ENCODE measurements at regions not wholly inside any gene's neighbourhood (a gene's known extent, or its start where the extent isn't known, plus 50 kb on each side); places are given as distances from the start of the nearest gene placed in this dataset.
"Not testable (repeated sequence)": the region's sequence is repeated elsewhere in the genome, so short reads cannot be mapped to it uniquely, and the experiment has no call there.

DNA sequence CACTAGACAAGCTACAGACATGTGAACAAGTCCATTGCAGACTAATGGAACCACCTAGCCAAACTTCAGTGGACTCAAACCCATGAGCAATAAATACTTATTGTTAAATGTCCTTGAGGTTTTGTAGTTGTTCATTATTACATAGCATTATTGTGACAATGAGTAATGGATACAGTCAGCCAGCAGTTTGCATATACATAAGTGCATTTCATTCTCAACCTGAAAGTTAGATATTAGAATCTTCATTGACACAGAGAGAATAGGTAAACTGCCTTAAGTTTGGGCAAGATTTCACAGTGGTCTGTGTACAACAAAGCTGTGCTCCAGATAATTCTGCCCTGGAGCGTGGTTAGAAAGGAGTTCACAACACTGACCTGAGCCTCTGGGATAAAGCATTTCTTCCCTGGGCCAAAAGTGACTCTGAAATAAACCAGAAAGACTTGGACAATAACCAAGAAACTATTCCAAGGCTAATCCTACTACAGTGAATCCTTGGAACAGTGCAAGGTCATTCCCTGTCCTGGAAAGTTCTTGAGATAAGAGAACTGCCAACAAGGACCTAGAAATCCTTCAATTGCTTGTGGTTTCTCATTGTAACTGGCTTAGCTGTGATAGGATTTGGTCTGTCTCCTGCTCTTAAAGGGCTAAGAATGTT is 225.5 kb upstream of the STT3B start:
- FAIRE-seq (no peak), DNase-seq (ENCODE audit: insufficient read length, low spot score) (no peak)

DNA sequence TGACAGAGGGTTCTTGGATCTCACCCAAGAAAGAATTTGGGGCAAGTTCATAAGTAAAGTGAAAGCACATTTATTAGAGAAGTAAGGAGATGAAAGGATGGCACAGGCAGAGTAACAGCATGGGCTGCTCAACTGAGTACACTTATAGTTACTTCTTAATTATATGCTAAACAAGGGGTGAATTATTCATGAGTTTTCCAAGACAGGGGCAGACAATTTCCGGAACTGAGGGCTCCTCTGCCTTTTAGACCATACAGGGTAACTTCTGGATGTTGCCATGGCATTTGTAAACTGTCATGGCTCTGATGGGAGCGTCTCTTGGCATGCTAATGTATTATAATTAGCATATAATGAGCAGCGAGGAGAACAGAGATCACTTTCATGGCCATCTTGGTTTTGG is 221.2 kb upstream of the STT3B start:
- FAIRE-seq: no peak
- DNase-seq (ENCODE audit: insufficient read length, low spot score): no peak

DNA sequence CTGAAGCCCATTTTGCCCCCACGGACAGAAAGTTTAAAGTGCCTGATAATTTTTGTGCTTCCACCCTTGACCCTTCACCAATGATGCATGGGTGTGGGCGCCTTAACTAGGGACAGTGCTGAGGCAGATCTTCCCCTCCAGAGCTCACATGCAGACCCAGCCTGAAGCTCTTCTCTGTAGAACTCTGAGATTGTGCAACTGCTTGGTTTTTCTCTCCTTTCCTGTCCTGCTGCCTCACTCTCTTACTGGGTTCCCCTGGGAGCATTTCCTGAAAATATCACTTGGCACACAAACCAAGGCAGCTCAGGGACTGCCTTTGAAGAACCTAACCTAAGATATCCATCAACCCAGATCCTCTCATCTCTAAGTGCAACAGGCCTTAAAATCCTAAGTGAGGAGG is 220.3 kb upstream of the STT3B start:
- DNase-seq (ENCODE audit: insufficient read length, low spot score) (no peak), FAIRE-seq (no peak)

DNA sequence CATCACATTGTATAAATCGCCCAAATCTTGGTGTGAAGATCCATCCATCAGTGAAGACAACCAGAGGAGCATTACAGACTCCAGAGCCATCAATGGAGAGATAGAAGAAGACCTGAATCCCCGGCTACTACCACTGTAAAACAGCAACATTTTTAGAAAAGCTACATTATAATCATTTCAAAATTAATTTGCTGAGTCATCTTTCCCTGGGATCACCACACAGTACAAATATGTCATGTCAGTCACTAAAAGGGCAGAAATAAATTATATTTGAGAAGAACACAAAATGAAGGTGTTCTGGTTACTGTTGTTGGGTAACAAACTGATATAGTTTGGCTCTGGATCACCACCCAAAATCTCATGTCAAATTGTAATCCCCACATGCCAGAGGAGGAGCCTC is 218.5 kb upstream of the STT3B start:
- no peak for FAIRE-seq

DNA sequence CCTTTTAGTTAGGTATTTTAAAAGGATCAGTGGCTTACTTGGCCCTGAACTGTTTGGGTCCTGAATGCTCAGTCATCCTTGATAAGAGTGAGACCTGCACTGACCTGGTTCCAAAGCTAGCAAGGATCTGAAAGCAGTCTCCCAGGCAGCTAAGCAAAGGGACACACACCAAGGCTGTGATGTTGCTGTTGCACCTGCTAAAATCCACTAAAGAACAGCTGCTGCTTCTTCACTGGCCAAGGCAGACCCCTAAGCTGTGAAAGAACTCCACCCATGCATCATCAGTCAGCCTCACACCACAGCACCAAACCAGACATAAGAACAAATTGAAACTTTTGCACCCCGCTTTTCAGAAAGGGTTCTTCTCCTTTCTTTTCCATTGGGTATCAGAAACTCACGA is 213.4 kb upstream of the STT3B start:
- no peak for DNase-seq (ENCODE audit: insufficient read length, low spot score)
- no peak for FAIRE-seq

More for the DNA sequence above, 218.5 kb upstream of the STT3B start:
- DNase-seq (ENCODE audit: insufficient read length, low spot score): no peak

DNA sequence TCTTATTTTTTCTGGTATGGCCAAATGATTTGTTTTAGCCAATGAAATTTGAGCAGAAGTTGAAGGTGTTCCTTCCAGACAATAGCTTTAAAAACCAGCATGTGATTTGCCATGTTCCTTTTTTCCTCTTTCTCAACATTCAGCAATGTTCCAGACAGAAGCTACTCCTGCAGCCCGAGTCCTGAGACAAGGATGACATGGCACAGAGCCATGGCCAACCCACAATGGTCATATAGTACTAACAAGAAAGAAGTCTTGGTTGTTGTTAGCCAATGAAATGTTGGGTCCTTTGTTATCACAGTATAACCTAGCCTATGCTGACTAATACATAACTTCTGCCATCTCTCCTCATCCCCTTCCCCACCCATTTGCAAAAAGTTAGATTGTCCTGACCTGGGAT is 211.1 kb upstream of the STT3B start:
- DNase-seq (ENCODE audit: insufficient read length, low spot score) (no peak), FAIRE-seq (no peak)

DNA sequence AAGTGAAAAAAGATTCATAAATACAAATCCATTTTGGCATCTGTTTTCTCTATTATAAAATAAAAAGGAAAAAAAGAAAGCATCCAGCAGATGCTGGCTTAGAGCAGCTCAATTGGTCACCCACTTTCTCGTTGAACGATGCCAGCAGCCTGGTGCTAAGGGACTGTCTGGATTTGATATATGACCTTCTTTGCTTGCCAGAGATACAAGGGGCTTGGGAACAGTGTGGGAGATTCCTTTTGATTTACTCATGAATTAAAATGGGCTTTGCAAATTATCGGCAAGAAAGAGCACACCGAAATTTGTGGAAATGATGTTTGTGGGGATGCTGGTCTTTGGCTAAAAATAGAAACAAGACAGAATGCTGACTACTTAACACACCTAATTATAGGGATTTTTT is 210.3 kb upstream of the STT3B start:
- FAIRE-seq (no peak), DNase-seq (ENCODE audit: insufficient read length, low spot score) (no peak)

DNA sequence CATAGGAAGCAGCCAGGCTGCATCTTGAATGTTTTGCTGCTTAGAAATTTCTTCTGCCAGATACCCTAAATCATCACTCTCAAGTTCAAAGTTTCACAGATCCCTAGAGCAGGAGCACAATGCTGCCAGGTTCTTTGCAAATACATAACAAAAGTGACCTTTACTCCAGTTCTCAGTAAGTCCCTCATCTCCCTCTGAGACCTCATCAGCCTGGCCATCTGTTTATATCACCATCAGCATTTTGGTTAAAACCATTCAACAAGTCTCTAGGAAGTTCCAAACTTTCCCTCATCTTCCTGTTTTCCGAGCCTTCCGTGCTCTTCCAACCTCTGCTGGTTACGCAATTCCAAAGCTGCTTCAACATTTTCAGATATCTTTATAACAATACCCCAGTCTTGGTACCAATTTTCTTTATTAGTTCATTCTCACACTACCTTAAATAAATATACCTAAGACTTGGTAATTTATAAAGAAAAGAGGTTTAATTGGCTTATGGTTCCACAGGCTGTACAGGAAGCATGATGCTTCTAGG is 204.8 kb upstream of the STT3B start:
- not testable (repeated sequence) for FAIRE-seq; DNase-seq (ENCODE audit: insufficient read length, low spot score)

DNA sequence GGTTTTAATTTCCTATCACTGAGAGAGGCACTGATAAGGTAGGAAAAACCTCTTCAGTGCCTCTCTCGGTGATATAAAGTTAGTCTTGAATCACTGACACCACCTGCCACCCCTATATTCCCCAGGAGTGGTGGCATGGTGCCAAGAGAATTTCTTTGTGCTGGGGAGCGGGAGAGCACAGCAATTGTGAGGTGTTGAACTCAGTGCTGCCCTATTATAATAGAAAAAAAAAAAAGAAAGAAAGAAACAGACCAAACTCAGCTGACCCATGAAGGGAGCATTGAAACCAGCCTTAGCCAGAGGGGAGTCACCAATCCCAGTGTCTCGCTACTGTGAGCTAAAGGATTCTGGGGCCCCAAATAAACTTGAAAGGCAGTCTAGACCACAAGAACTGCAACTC is 201.4 kb upstream of the STT3B start:
- DNase-seq (ENCODE audit: insufficient read length, low spot score): no peak
- no peak for FAIRE-seq

DNA sequence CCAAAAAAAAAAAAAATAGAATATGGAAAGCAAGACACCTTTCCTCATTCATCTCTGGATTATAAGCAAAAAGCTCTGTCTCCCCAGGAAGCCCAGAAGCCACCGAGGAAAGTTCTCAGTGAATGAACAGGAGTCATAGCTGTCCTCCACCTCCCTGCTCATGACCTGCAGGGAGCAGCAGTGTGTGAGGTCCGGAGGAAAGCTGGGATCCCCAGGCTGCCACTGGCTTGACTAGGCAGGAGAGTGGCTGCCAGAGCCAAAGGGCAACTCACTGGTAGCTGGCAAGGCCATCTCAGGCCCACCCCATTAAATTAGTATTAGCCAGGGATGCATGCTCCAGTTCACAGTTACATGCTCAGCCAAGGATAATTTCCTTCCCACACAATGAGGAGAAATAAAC is 191.6 kb upstream of the STT3B start:
- FAIRE-seq (no peak), DNase-seq (ENCODE audit: insufficient read length, low spot score) (no peak)

DNA sequence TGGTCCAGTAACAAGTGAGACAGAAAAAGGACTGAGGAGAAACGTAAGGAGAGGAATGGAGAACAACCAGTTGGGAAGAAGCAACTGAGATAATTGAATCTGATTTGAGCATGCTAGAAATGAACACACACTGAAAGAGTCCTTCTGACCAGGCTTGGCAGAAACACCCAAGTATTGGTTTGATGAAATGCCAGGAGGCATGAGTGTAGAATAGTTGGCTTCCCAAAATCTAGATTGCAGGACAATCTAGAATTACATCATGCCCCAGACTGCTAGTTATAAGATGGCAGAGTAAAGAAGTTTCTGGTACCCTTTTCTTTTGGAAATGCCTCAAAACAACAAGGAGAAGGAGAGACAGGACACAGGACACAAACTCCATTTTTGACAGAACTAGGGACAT is 189.7 kb upstream of the STT3B start:
- no peak for DNase-seq (ENCODE audit: insufficient read length, low spot score)
- FAIRE-seq: no peak

DNA sequence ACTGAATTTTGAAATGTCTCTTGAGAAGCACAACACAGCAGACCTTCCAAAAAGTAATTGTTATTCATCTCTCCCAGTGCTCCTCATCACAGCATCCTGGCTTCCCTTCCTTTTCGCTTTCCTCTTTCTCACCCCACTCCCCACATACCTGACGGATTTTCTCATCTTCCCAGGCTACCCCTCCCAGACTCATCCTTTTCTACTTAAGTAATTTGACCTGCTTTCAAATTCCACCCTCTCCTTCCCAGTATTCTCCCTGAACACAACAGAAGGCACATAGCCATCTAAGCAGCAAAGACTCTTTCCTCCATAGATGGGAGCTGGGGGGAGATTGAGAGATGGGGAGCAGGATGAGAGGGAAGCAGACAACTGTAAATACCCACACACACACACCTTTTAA is 187.1 kb upstream of the STT3B start:
- no peak for DNase-seq (ENCODE audit: insufficient read length, low spot score)
- FAIRE-seq: no peak

DNA sequence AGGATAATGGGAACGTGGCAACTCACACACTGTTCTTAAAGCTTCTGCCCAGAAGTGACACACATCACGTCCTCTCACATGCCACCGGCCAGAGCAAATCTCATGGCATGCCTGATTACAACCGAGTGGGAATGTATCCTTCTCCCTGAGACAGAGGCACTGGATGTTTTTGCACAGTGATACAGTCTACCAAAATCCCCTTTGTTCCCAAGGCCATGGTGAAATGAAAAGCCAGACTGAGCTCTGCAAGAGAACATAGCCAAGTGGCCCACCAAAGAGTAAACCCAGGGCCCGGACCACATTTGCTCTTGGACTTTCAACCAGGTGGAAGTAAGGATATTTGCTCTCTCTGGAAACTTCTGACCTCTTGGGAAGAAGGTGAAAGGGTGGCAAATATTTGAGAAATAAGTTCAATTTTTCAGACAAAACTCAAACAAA is 186.2 kb upstream of the STT3B start:
- DNase-seq (ENCODE audit: insufficient read length, low spot score) (no peak), FAIRE-seq (no peak)

DNA sequence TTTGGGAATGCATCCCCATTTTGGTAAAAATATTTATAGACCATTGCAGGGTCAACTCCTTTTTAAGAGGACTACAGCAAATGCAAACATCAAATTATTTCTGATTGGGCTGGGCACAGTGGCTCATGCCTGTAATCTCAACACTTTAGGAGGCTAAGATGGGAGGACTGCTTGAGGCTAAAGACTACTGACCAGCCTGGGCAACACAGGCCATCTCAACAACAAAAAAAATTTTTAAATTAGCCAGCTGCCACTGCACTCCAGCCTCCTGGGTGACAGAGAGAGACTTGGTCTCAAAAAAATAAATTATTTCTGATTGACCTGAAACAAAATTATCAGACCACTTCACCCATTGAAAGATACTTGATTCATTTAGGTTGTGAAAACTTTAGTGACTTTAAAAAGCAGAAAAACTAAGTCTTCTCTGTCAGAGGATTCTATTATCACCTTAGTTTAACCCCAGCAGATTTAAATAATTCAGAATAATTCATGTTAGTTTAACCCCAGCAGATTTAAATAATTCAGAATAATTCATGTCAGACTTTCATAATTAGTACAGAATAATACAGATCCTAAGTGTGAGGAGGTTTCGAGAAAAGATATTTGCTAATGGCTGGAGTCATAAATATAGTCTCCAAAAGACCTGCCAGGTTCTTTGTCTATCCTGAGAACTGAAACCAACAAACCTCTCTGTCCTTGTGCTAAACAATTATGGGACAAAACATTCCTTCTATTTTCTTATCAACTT is 183.6 kb upstream of the STT3B start:
- no peak for DNase-seq (ENCODE audit: insufficient read length, low spot score)
- FAIRE-seq: no peak

DNA sequence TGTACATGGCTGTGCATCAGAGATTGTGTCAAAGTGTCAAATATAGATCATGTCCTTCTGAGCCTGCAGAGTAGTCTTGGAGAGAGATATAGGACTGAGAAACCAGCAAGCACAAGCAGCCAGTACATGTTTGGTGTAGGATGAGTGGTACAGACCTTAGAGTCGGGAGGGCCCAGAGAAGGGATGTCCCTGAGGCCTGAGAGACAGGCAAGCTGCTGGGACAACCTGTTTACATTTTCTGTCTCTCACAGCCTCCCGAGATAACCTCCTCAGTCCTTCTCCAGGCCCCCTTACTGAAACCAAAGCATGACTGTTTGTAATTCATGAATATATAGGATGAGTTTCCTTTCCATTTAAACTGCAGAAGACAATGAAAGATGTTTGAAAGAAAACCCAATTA is 182.4 kb upstream of the STT3B start:
- FAIRE-seq (no peak), DNase-seq (ENCODE audit: insufficient read length, low spot score) (no peak)

DNA sequence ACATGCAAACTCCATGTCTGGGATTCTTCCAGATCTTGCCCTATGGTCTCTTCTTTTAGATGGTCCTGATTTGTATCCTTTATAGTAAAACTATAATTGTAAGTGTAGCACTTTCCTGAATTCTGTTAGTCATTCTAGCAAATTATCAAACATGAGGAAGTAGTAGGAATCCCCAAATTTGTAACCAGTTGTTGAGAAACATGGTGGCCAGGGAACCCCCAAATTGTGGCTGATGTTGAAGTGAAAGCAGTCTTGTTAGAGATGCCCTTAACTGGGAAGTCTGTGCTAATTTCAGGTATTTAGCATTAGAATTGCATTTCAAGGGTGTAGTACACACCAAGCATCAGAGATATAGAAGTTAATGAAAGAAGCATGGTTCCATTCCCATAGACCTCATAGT is 180.4 kb upstream of the STT3B start:
- FAIRE-seq (no peak), DNase-seq (ENCODE audit: insufficient read length, low spot score) (no peak)

DNA sequence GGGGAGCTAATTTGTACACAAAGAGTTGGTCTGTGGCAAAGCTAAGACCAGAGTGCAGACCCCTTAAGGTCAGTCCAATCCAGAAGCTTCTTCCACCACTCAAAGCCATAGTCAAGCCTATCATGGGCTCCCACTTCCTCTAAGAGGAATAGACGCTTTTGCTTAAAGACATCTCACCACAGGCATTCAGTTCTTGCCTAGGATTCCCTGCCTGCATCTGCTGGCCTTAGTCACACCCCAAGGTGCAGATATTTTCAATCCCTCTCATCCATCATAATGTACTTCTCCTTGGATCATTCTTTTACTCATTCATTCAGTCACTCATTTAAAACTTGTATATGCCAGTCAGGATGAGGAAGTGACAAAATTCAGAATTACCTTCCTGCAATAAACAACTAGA is 179.6 kb upstream of the STT3B start:
- no peak for DNase-seq (ENCODE audit: insufficient read length, low spot score)
- FAIRE-seq: no peak

DNA sequence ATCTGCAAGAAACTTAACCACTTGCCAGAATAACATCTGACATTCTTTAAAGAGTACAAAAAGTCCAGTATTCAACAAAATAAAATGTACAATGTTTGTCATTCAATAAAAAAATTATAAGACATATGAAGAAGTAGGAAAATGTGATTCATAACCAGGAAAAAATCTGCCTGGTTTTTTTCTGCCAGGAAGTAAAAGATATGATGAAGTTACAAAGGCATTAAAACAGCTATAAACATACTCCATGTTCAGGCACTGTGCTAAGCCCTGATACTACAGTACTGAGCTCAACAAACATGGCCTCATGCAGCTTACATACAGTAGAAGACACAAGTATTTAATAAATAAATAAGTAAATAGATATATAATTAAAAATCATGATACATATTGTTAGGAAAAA is 178.4 kb upstream of the STT3B start:
- FAIRE-seq: no peak
- DNase-seq (ENCODE audit: insufficient read length, low spot score): no peak

DNA sequence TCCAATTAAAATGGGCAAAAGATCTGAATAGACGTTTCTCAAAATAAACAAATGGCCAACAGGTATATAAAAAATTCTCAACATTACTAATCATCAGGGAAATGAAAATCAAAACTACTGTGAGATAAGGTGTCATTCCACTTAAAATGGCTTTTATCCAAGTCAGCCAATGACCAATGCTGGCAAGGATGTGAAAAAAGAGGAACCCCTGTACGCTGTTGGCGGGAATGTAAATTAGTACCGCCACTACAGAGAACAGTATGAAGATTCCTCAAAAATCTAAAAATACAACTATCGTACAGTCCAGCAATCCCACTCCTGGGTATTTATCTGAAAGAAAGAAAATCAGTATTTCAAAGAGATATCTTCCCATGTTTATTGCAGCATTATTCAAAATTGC is 176.9 kb upstream of the STT3B start:
- DNase-seq (ENCODE audit: insufficient read length, low spot score) (no peak), FAIRE-seq (no peak)

DNA sequence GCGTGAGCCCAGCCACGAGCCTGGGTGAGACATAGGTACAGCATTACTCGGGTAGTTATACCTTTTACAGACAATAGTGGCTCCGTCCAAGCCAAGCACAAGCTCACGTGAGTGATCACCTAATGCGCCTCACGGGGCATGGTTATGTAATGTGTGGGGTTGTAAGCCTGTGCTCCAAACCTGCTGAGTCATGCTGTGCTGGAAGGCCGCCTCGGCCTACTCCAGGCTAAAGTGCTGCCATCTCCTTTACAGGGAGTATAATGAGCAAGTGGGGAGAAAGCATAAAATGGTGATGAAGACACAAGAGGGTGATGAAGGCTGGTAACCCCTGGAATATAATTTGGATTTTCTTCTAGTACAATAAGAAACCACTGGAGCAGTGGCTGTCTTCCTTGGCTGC is 175.8 kb upstream of the STT3B start:
- FAIRE-seq (no peak), DNase-seq (ENCODE audit: insufficient read length, low spot score) (no peak)

DNA sequence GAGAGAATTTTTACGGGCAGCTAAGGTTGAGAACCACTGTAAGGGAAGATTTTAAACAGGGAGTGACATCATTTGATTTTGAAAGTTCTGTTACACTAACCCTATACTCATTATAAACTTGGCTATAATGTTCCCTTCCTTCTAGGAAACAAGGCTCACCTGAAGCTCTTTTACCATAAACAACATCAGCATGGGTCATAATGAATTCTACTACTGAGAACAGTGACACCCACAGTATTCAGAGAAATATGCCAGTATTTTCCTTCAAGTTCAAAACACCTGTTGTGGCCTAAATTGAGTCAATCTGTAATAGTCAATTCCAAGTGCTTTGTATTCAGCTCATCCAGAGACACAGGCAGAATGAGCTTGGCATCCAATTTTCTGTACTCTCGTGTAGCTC is 175.3 kb upstream of the STT3B start:
- DNase-seq (ENCODE audit: insufficient read length, low spot score) (no peak), FAIRE-seq (no peak)

DNA sequence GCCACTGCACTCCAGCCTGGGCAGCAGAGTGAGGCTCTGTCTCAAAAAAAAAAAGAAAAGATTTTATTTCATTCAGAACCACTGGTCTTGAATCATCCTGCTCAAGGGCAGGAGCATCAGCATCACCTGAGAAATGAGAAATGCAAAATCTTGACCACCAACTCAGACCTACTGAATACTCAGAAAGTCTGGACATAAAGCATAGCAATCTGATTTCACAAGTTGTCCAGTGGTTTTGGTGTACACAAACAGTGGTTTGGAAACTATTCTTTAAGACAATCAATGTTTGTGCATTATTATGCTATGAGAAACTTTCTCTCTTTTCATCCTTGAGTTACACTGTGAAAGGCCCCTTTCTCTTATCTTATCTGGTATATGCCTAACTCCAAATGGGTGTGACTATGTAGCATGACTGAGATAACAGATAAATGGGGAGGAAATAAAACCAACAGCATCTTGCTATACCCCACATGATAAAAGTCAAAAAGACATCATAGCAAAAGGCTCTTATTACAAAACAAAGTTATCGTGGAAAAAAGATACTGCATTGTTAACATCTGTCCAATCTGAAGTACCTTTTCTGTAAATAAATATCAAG is 174.2 kb upstream of the STT3B start:
- FAIRE-seq (no peak), DNase-seq (ENCODE audit: insufficient read length, low spot score) (no peak)

Data from HTR-8/SVneo (cell line).